ENCODE measurements at regions not wholly inside any gene's neighbourhood (a gene's known extent, or its start where the extent isn't known, plus 50 kb on each side); places are given as distances from the start of the nearest gene placed in this dataset.

GRCh38 chr17:70375406-70375805, 206.1 kb downstream of the KCNJ2 start:
- Histone ChIP-seq H3K4me2 (ENCODE audit: insufficient read depth in 1 of 2, low read depth in 2 of 2, low read length in 2 of 2) (no peak overlapping the region), H3K23me2 (ENCODE audit: low read depth, low read length) (no peaks in the 10 kb centered on the region), H3K9ac (replicated peaks in 1 of 4; ENCODE audit: extremely low read depth in 1 of 4, low read depth in 3 of 4, low read length in 3 of 4) (no peak overlapping the region), H4K8ac (ENCODE audit: extremely low read depth, insufficient read depth, low read length) (no peak overlapping the region), H3K36me3 (ENCODE audit: control insufficient read depth in 2 of 4, insufficient read depth in 4 of 4, low read length in 3 of 4) (no peaks in the 10 kb centered on the region), H4K5ac (ENCODE audit: insufficient read length, low read depth, low read length) (no peak overlapping the region), H3K18ac (ENCODE audit: extremely low read depth, low read length) (no peak overlapping the region), H3K79me2 (ENCODE audit: control insufficient read depth in 1 of 2, insufficient read depth in 2 of 2, low read length in 2 of 2) (no peaks in the 10 kb centered on the region), H3K27ac (ENCODE audit: low read depth, low read length) (no peak overlapping the region), H3K23ac (ENCODE audit: insufficient read length) (no peak overlapping the region), H3K4ac (replicated peaks; ENCODE audit: insufficient read length, low read depth, low read length) (no peak overlapping the region), H4K20me1 (replicated peaks in 1 of 2; ENCODE audit: control insufficient read depth in 1 of 2, insufficient read depth in 2 of 2, low read length in 2 of 2) (no peaks in the 10 kb centered on the region), H2AK5ac (ENCODE audit: low read depth, low read length) (no peak overlapping the region), H2BK20ac (ENCODE audit: low read length) (no peak overlapping the region), H4K91ac (replicated peaks; ENCODE audit: insufficient read length, low read length) (no peak overlapping the region), H2BK12ac (ENCODE audit: low read depth, low read length) (no peak overlapping the region), H3K79me1 (ENCODE audit: low read depth, low read length) (no peaks in the 10 kb centered on the region), H3K4me3 (ENCODE audit: extremely low read depth in 1 of 4, insufficient read depth in 2 of 4, low read depth in 3 of 4, low read length in 4 of 4) (no peak overlapping the region), H3K9me3 (ENCODE audit: insufficient read depth in 2 of 2, low read depth in 1 of 2, low read length in 1 of 2) (no peaks in the 10 kb centered on the region), H3K4me1 (replicated peaks in 1 of 4; ENCODE audit: control insufficient read depth in 3 of 4, insufficient read depth in 4 of 4, low read length in 3 of 4) (peaks cover 0 to 3% (median 0%) of the 10 kb centered on the region in 4 experiments; a peak in 1 of 7 replicates), H2BK5ac (ENCODE audit: low read depth, low read length) (no peak overlapping the region), H2AFZ (ENCODE audit: low read length) (0 out of 2 replicates have a peak overlapping the region, but pooled peaks have one; percentile 1), H3K56ac (replicated peaks; ENCODE audit: insufficient read length, low read depth, low read length) (no peak overlapping the region), H2BK120ac (replicated peaks; ENCODE audit: low read depth, low read length) (no peak overlapping the region), H3K14ac (ENCODE audit: insufficient read length) (no peak overlapping the region), H2BK15ac (ENCODE audit: low read length) (no peak overlapping the region), H3K27me3 (replicated peaks in 1 of 4; ENCODE audit: control insufficient read depth in 3 of 4, extremely low read depth in 1 of 4, insufficient read depth in 3 of 4, low read length in 3 of 4) (no peaks in the 10 kb centered on the region)
- no peak for DNase-seq (ENCODE audit: low read depth in 1 of 2, low spot score in 2 of 2)
- ChIA-PET POLR2A (ENCODE audit: partially characterized antibody) (no interaction called here), CTCF (ENCODE audit: partially characterized antibody) (interaction anchor here (0.7 to 1.4 kb wide), 2 partner anchors 9 to 16 kb away, joined by 3 to 4 read pairs; no protein-coding TSS in a partner anchor)
- FAIRE-seq, result peak; percentile 7
- TF ChIP-seq MAX (IDR thresholded peaks at IDR 0.05), result peak; percentile 72
- no peak for TF ChIP-seq SIRT6 (IDR thresholded peaks at IDR 0.05; ENCODE audit: low read length)
- TF ChIP-seq GTF2F1 (IDR thresholded peaks at IDR 0.05; ENCODE audit: borderline replicate concordance, low read depth, low read length), result no peak
- TF ChIP-seq BACH1 (IDR thresholded peaks at IDR 0.05; ENCODE audit: low read length), result no peak
- TF ChIP-seq JUN (IDR thresholded peaks at IDR 0.05; ENCODE audit: low read depth, low read length), result no peak
- no peak for TF ChIP-seq NANOG (IDR thresholded peaks at IDR 0.05; ENCODE audit: insufficient read depth, low read depth, low read length, poor library complexity, severe bottlenecking)
- peak in 1 of 2 experiments; percentile 6; a peak in 1 of 4 replicates for TF ChIP-seq RAD21 (IDR thresholded peaks at IDR 0.05 in 1 of 2, conservative IDR thresholded peaks at IDR 0.05 in 1 of 2; ENCODE audit: low read depth in 2 of 2, low read length in 2 of 2)
- TF ChIP-seq CTCF (IDR thresholded peaks at IDR 0.05; ENCODE audit: control extremely low read depth in 1 of 3, insufficient read depth in 1 of 3, low read depth in 1 of 3, low read length in 3 of 3), result peak in 1 of 3 experiments; percentile 5; a peak in 1 of 4 replicates
- peak; percentile 85 for TF ChIP-seq E2F6 (IDR thresholded peaks at IDR 0.05)
- 100% methylated on average over 1 of the region's 1 CpG; no CpG with 5 or more reads in 1 of the 2 experiments for WGBS, 2 experiments (ENCODE audit: extremely low coverage in 1 of 2, insufficient coverage in 1 of 2, insufficient read length in 1 of 2, insufficient replicate concordance in 2 of 2, low coverage in 1 of 2, low lambda C conversion rate in 2 of 2, missing lambda C conversion rate in 1 of 2)
